ENCODE measurements at regions not wholly inside any gene's neighbourhood (a gene's known extent, or its start where the extent isn't known, plus 50 kb on each side); places are given as distances from the start of the nearest gene placed in this dataset.

DNA sequence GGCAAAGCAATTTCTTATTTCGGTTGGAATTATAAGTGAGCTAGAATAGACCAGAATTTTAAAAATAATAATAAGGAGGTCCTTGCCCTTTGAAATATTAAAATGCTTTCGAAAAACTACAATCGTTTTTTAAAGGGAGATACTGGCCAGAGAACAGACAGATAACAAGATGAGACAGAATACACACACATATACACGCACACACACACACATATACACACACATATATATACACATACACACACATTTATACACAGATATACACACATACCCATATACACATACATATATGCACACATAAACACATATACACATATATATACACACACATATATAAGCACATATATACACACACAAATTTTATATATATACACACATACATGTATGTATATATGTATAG, 175.3 kb upstream of the MIR17HG start:
- DNase-seq: no peak

- DNase-seq: no peak
Observed at GRCh38 chr13:91174886-91175501, 172.5 kb upstream of the MIR17HG start.

DNA sequence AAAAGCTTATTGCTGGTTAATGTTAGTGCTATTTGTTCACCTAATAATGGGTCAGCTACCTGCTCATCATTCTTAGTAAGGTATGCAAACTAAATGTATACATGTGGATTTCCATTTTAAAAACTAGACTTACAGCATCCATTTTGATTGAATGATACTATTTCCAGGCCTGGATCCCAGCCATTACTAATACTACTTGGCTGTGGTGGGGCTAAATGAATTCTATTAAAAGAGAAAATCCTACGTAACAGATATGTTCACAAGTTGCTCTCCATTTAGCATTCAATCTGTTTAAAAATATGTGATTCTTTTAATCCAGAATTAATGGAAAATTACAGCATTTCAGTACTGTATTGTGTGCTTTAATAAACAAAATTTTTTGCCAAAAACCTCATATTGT, 169.4 kb upstream of the MIR17HG start:
- no peak for DNase-seq

DNA sequence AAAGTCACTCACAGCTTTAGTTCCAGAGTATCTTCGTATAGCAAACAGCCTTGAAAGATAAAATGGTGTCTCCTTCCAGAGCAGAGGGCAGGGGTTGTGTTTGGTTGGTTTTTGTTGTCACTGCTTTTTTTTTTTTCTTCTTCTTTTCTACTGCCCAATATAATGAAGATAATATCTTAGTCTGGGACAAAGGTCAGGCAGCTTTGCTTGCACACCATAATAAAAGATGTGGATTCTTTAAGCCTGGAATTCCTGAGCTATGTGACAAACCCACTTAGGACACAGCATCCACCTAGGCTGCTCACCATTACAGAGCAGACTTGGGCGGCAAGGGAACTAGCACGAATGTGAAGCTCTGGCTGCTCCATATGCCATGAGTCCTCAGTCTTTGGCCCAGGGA, 165.6 kb upstream of the MIR17HG start:
- DNase-seq: no peak

GRCh38 chr13:91184244-91184926, 163.1 kb upstream of the MIR17HG start:
- no peak for DNase-seq

GRCh38 chr13:91185294-91185863, 162.1 kb upstream of the MIR17HG start:
- DNase-seq: no peak

- no peak for DNase-seq
Observed at GRCh38 chr13:91187522-91187921, 160.0 kb upstream of the MIR17HG start.

- no peak for DNase-seq
Observed at GRCh38 chr13:91189506-91189905, 158.0 kb upstream of the MIR17HG start.

- DNase-seq: no peak
Observed at GRCh38 chr13:91193358-91193757, 154.1 kb upstream of the MIR17HG start.

DNA sequence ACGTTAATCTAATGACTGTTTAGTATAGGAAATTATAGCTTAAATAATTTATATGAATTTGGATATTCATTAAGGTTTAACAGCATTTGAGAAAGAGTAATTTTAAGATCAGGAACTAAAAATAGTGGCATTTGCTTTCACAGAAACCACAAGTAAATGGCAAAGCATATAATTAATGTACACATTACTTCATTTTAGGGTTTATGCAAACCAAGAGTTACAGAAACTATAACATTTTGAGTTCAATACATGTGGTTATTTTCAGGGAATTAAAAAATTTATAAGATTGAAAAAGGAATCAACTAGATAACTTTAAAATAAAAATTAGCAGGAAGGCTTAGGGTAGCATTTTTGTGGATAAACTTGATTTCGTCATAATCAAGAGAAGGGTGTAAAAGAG, 151.7 kb upstream of the MIR17HG start:
- DNase-seq: no peak

DNA sequence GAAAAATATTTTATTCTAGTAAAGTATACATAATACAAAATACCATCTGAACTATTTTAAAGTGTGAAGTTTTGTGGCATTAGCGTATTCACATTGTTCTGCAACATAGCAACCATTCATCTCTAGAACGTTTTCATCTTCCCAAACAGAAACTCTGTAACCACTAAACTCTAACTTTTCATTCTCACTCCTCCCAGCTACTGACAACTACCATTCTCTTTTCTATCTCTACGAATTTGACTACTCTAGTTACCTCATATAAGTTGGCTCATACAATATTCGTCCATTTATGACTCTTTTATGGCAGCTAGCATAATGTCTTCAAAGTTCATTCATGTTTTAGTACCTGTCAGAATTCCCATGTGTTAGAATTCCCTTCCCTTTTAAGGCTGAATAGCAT, 150.5 kb upstream of the MIR17HG start:
- no peak for DNase-seq

DNA sequence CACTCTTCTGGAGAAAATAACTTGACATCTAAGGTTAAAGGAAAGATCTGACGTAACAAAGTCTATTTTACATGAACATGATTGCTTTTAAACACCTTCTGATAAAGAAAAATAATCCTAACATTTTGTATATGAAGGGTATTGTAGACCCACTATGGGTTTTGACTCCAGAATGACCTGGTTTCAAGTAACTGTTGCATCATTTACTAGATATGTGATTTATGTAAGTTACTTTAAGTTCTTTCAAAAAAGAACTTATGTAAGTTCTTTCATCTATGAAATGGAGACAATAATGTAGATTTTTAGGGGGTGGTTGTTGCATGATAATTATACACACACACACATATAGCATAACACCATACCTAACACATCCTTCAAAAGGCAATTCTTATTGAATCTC, 147.6 kb upstream of the MIR17HG start:
- DNase-seq: no peak

GRCh38 chr13:91200486-91200885, 147.0 kb upstream of the MIR17HG start:
- no peak for DNase-seq

- no peak for DNase-seq
Observed at GRCh38 chr13:91203430-91203829, 144.1 kb upstream of the MIR17HG start.

DNA sequence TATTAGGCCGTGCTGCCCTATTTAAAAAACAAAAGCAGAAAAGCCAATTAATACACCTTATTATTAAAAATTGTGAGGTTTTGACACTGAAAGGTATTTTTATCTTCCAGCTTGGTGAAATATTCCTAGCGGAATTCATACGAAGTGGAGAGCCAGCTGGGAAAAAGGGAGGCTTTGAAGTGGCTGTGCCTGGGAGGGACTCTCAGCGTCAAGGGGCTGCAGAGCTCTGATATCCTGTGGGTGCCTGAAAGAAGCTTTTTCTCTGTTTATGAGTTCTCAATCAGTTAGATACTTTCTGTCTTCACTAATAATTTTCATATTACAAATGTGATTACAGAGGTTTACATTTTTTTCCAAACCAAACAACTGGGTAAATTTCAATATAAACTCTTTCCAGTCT, 140.2 kb upstream of the MIR17HG start:
- no peak for DNase-seq

GRCh38 chr13:91211510-91211909, 136.0 kb upstream of the MIR17HG start:
- no peak for DNase-seq

GRCh38 chr13:91212231-91212630, 135.3 kb upstream of the MIR17HG start:
- no peak for DNase-seq

DNA sequence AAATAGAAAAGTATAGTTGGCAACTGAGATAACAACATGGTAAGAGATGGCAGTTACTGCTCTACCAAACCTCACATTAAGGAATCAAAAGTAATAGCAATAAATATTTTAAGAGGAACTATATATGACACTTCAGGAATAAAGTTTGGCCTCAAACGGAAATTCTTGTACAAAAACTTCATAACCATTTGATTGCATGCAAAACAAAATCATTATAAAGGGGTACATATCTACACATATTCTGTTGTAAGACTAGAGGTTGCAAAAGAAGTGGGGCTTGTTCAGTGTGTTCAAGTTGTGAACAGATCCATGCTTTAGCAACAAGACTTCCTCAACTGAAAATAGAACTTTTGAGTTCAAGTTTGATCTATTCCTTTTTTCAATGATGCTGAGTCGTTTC, 133.5 kb upstream of the MIR17HG start:
- DNase-seq: no peak

- DNase-seq: no peak
Observed at GRCh38 chr13:91216928-91217700, 130.4 kb upstream of the MIR17HG start.

GRCh38 chr13:91219201-91219600, 128.3 kb upstream of the MIR17HG start:
- DNase-seq: no peak

- DNase-seq: no peak
Observed at GRCh38 chr13:91220872-91221271, 126.6 kb upstream of the MIR17HG start.

- DNase-seq: no peak
Observed at GRCh38 chr13:91228108-91228507, 119.4 kb upstream of the MIR17HG start.

DNA sequence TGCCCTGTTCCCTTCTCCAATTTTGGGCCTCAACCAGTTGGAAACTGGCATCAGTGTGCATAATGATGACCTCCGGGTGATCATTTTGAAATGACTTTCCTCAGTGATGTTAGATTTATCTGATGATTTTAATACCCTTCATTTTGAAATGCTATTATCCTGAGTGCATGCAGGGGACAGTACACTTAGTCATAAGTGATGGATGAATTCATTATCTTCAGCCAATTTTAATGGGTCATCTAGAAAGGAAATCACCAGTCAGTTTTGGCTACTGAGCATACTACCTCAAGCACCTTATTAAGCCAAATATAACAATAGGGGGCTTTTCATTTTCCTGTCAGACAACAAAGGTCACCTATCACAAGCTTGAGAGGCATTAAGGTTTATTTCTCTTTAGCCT, 118.5 kb upstream of the MIR17HG start:
- DNase-seq: no peak

- DNase-seq: no peak
Observed at GRCh38 chr13:91232716-91233115, 114.8 kb upstream of the MIR17HG start.

All from activated CD4-positive, alpha-beta T cell treated with anti-CD3 and anti-CD28 coated beads for 48 hours (primary cell).